Kidney epithelial cell (primary cell): ENCODE measurements at regions not wholly inside any gene's neighbourhood (a gene's known extent, or its start where the extent isn't known, plus 50 kb on each side); places are given as distances from the start of the nearest gene placed in this dataset.
A peak's percentile ranks its signal among the peaks of the same experiment; 100 is the strongest.

ENCODE experiments used
- DNase-seq: peaks from one replicate; pipeline ENCODE4 v3.0.0-alpha.2; 2010; ENCODE audit warnings: low read depth
- H3K27me3 ChIP-seq: 2 replicates; pipeline ENCODE4 v1.6.0; 2011; ENCODE audit warnings: low read length; ENCODE audit not compliant: control insufficient read depth, insufficient read depth
- H3K36me3 ChIP-seq: 2 replicates; pipeline ENCODE4 v1.5.1; 2011; ENCODE audit warnings: low read length; ENCODE audit not compliant: control insufficient read depth, insufficient read depth
- H3K4me3 ChIP-seq: 2 replicates; pipeline ENCODE4 v1.5.1; 2011; ENCODE audit warnings: low read depth, mild to moderate bottlenecking, control low read depth, low read length
- CTCF ChIP-seq: IDR thresholded peaks from 2 replicates; pipeline ENCODE4 v1.5.1; 2011; ENCODE audit warnings: mild to moderate bottlenecking, moderate library complexity, low read length, control low read depth, inconsistent platforms; ENCODE audit not compliant: insufficient read depth, poor library complexity, severe bottlenecking

GRCh38 chr6:114783083-114783482 is 440.3 kb upstream of the HS3ST5 start:
- no peaks in the 10 kb centered on the region for H3K36me3 ChIP-seq
- peak; percentile 16 for DNase-seq
- H3K27me3 ChIP-seq = no peaks in the 10 kb centered on the region
- no peak for TF ChIP-seq CTCF
- no peak overlapping the region for H3K4me3 ChIP-seq

- DNase-seq = no peak
- Histone ChIP-seq H3K4me3 (no peak overlapping the region), H3K27me3 (no peaks in the 10 kb centered on the region), H3K36me3 (no peaks in the 10 kb centered on the region)
- no peak for TF ChIP-seq CTCF
These were observed 422.0 kb upstream of the HS3ST5 start for GRCh38 chr6:114764866-114765265.

- DNase-seq = no peak
- Histone ChIP-seq H3K36me3 (no peaks in the 10 kb centered on the region), H3K27me3 (no peaks in the 10 kb centered on the region), H3K4me3 (no peak overlapping the region)
- no peak for TF ChIP-seq CTCF
These were observed 419.3 kb upstream of the HS3ST5 start for GRCh38 chr6:114762145-114762544.

- H3K27me3 ChIP-seq = no peaks in the 10 kb centered on the region
- H3K36me3 ChIP-seq = no peaks in the 10 kb centered on the region
- H3K4me3 ChIP-seq = no peak overlapping the region
- peak; percentile 74 for TF ChIP-seq CTCF
- DNase-seq = peak; percentile 5
These were observed 405.3 kb upstream of the HS3ST5 start for GRCh38 chr6:114747995-114748625.

- Histone ChIP-seq H3K4me3 (no peak overlapping the region), H3K36me3 (no peaks in the 10 kb centered on the region), H3K27me3 (no peaks in the 10 kb centered on the region)
- DNase-seq = peak; percentile 2
- TF ChIP-seq CTCF = no peak
These were observed 397.7 kb upstream of the HS3ST5 start for GRCh38 chr6:114740547-114740946.

GRCh38 chr6:114739656-114740055 is 396.8 kb upstream of the HS3ST5 start:
- Histone ChIP-seq H3K27me3 (no peaks in the 10 kb centered on the region), H3K36me3 (no peaks in the 10 kb centered on the region), H3K4me3 (no peak overlapping the region)
- peak; percentile 1 for DNase-seq
- TF ChIP-seq CTCF = no peak
